ENCODE measurements at regions not wholly inside any gene's neighbourhood (a gene's known extent, or its start where the extent isn't known, plus 50 kb on each side); places are given as distances from the start of the nearest gene placed in this dataset.
"Not testable (repeated sequence)": the region's sequence is repeated elsewhere in the genome, so short reads cannot be mapped to it uniquely, and the experiment has no call there.

DNA sequence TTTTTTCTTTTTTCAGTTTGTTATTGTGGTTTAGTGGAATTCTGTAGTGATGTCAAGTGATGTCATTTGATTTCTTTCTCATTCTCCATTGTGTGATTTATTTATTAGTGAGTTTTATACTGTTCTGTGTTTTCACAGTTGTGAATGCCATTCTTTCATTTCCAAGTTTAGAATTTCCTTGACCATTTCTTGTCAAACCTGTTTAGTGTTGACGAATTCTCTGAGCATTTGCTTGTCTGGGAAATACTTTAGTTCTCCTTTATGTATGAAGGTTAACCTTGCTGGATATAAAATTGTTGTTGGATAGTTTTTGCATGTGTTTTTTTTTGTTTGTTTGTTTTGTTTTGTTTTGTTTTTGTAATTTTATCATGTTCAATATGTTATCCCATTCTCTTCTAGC, 633.6 kb upstream of the FAT3 start:
- H3K4me1 Mint-ChIP-seq = no peaks in the 10 kb centered on the region
- H3K36me3 Mint-ChIP-seq = no peaks in the 10 kb centered on the region
- CTCF ChIA-PET = no interaction called here
- H3K27me3 Mint-ChIP-seq = no peaks in the 10 kb centered on the region
- DNase-seq = no peak
- peaks cover 25% of the 10 kb centered on the region for H3K9me3 Mint-ChIP-seq (ENCODE audit: low read depth)
- no peak for ATAC-seq
- H3K4me3 Mint-ChIP-seq = no peak overlapping the region
- H3K27ac Mint-ChIP-seq = no peak overlapping the region

DNA sequence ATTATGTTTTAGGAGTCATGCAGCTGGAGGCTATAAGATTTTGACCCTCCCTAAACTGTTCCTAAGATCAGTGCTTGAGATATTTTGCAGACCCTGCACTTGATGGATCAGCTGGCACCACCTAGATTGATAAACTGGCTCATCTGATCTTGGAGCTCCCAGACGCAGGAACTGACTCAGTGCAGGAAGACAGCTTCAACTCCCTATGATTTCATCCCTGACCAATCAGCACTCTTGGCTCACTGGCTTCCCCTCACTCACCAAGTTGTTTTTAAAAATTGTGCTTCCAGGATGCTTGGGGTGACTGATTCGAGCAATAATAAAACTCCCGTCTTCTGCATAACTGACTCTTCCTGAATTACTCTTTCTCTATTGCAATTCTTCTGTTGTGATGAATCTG, 637.5 kb upstream of the FAT3 start:
- CTCF ChIA-PET = no interaction called here
- Mint-ChIP-seq H3K4me1 (no peaks in the 10 kb centered on the region), H3K9me3 (ENCODE audit: low read depth) (peaks cover 21% of the 10 kb centered on the region), H3K36me3 (no peaks in the 10 kb centered on the region), H3K27ac (no peak overlapping the region), H3K27me3 (no peaks in the 10 kb centered on the region), H3K4me3 (no peak overlapping the region)
- no peak for ATAC-seq
- no peak for DNase-seq

DNA sequence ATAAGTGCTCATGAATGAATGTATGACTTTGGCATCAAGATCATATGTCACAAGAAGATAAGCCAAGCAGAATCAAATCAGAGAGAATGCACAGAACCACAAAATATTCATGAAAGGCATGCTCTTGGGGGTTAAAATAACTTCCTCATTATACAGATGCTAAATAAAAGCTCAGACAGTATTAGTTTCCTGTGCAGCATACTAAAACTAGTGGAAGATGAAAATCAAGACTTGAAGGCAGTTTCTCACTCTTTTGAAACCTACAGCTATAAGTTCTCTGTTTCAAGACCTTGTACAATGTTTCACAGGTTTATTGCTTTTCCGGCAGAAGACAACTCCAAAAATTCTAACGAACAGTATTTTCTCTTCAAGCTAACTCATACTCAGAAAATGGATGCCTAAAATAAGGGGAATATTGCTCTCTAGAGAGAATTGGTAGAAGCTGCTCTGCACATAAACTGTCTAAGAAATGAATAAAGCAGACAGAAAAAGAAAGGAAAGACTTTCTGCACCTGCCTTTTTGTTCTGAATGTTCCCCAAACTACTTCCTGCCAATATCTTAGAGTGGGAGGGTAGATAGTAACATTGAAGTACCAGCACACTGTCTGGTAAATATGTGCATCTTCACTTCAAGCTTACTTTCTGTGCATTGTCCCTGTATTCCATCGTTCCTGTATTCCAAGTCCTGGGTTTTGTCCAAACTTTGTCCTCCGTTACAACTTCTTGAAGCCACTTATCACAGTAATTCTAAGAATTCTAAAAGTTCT, 639.4 kb upstream of the FAT3 start:
- ATAC-seq = no peak
- CTCF ChIA-PET = no interaction called here
- no peak overlapping the region for H3K4me3 Mint-ChIP-seq
- no peaks in the 10 kb centered on the region for H3K4me1 Mint-ChIP-seq
- H3K9me3 Mint-ChIP-seq (ENCODE audit: low read depth) = peaks cover 20% of the 10 kb centered on the region
- H3K36me3 Mint-ChIP-seq = no peaks in the 10 kb centered on the region
- no peaks in the 10 kb centered on the region for H3K27me3 Mint-ChIP-seq
- DNase-seq = no peak
- no peak overlapping the region for H3K27ac Mint-ChIP-seq

DNA sequence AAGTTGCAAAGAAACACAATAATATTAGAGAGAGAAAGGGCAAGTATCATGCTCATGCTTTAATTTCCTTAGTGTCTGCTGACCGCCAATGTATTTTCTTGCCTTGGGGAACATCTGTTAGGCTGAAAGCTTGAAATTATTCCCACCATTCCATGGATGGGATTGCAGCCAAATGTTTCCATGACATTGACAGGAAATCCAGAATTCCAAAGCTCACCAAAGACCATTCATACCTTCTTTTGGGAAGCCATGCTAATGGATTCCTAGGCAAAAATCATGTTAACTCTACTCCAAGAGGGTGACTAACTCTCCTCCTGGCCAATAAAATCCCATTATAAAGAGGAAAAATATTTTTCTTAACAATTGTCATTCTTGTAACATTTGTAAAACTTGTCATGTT, 661.4 kb upstream of the FAT3 start:
- CTCF ChIA-PET = no interaction called here
- no peak for DNase-seq
- H3K36me3 Mint-ChIP-seq = no peaks in the 10 kb centered on the region
- no peak overlapping the region for H3K27ac Mint-ChIP-seq
- H3K4me3 Mint-ChIP-seq = no peak overlapping the region
- H3K4me1 Mint-ChIP-seq = no peaks in the 10 kb centered on the region
- no peaks in the 10 kb centered on the region for H3K27me3 Mint-ChIP-seq
- H3K9me3 Mint-ChIP-seq (ENCODE audit: low read depth) = peaks cover 6% of the 10 kb centered on the region
- ATAC-seq = no peak

DNA sequence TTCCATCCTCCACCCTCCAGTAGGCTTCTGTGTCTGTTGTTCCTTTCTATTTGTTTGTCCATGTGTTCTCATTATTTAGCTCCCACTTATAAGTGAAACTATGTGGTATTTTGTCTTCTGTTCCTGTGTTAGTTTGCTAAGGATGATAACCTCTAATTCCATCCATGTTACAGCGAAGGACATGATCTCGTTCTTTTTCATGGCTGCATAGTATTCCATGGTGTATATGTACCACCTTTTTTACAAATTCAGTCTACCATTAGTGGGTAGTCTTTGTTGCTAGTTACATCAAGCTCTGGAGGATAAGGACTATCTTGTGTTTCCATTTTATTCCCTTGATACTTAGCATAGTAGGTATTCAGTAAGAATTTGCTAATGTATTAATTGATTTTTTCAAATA, 664.2 kb upstream of the FAT3 start:
- ATAC-seq (no peak), DNase-seq (no peak)
- H3K27me3 Mint-ChIP-seq = no peaks in the 10 kb centered on the region
- peaks cover 8% of the 10 kb centered on the region for H3K9me3 Mint-ChIP-seq (ENCODE audit: low read depth)
- no peaks in the 10 kb centered on the region for H3K36me3 Mint-ChIP-seq
- H3K27ac Mint-ChIP-seq = no peak overlapping the region
- H3K4me3 Mint-ChIP-seq = no peak overlapping the region
- no peaks in the 10 kb centered on the region for H3K4me1 Mint-ChIP-seq
- CTCF ChIA-PET = no interaction called here

DNA sequence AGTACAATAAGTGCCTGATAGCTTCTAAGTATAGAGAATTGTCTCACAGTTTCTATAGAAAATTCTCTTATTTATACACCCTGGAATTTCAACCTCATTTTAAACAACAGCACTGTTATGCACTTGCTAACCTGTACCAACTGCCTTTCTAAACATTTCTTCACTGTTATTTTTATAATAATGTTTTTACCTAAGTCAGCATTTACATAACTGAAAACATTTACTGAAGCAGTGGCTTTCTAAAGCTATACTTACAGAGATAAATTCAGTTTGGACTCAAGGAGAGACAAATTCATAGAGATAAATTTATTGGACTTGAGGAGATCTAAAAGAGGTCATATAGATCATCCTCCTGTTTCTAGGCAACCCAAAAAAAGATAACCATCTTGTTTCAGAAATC, 686.6 kb upstream of the FAT3 start:
- ATAC-seq (no peak), DNase-seq (no peak)
- Mint-ChIP-seq H3K4me3 (no peak overlapping the region), H3K36me3 (no peaks in the 10 kb centered on the region), H3K27ac (no peak overlapping the region), H3K4me1 (no peaks in the 10 kb centered on the region), H3K27me3 (no peaks in the 10 kb centered on the region), H3K9me3 (ENCODE audit: low read depth) (peaks cover 9% of the 10 kb centered on the region)
- CTCF ChIA-PET = no interaction called here

DNA sequence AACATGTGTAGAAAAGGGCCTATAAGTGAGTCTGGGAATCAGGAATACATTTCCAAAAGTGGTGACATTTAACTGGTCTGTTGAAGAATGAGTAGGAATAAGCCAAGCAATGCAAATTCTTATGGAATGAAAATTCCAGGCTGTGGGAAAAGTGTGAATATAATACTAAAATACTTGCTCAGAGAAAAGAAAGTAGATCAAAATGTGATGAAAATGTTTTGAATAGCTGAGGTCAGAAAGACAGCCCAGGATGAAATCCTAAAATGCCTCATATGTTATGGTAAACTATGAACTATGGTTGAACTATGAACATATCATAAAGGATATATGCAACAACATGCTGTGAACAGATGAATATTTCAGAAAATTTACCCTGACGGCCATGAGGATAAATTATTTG, 688.3 kb upstream of the FAT3 start:
- CTCF ChIA-PET = interaction anchor here (1.6 kb wide), 1 partner anchor 14 kb away, joined by 3 read pairs; no protein-coding TSS in a partner anchor
- Mint-ChIP-seq H3K4me3 (no peak overlapping the region), H3K4me1 (no peaks in the 10 kb centered on the region), H3K27ac (no peak overlapping the region), H3K36me3 (no peaks in the 10 kb centered on the region), H3K9me3 (ENCODE audit: low read depth) (peaks cover 9% of the 10 kb centered on the region), H3K27me3 (no peaks in the 10 kb centered on the region)
- ATAC-seq (no peak), DNase-seq (no peak)

DNA sequence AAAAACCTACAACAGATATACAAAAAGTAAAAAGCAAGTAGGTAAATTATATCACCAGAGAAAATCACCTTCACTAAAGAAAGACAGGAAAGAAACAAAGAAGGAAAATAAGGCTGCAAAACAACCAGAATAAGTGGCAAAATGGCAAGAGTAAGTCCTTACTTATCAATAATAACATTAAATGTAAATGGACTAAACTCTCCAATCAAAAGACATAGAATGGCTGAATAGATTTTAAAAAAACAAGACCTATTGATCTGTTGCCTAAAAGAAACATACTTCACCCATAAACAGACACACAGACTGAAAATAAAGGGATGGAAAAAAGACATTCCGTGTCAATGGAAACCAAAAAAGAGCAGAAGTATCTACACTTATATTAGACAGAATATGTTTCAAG, 695.7 kb upstream of the FAT3 start:
- CTCF ChIA-PET = no interaction called here
- Mint-ChIP-seq H3K4me3 (no peak overlapping the region), H3K27me3 (no peaks in the 10 kb centered on the region), H3K9me3 (ENCODE audit: low read depth) (peaks cover 8% of the 10 kb centered on the region), H3K27ac (no peak overlapping the region), H3K4me1 (no peaks in the 10 kb centered on the region), H3K36me3 (no peaks in the 10 kb centered on the region)
- DNase-seq (no peak), ATAC-seq (no peak)

DNA sequence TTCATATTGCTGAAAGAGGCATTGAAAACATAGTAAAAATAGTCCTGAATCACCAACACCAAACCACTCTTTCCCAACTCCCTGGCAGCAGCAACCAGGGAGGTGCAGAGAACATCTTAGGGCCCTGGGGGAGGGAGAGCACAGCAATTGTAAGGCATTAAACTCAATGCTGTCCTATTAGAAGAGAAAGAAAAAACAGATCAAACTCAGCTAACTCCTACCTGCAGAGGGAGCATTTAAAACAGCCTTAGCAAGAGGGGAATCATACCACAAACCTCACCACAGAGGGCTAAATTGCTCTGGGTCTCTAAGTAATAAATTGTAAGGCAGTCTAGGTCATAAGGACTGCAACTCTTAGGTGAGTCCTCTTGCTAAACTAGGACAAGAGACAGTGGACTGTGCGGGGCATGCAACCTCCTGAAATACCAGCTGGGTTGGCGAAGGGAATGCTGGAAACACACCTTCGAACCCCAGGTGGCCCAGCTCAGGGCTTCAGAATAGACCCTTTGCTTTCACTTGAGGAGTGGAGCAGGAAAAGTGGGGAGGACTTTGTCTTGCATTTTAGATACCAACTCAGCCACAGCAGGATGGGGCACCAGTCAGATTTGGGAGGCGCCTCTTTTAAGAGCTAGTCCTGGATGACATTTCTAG, 697.1 kb upstream of the FAT3 start:
- peaks cover 10% of the 10 kb centered on the region for H3K9me3 Mint-ChIP-seq (ENCODE audit: low read depth)
- DNase-seq (no peak), ATAC-seq (no peak)
- H3K27me3 Mint-ChIP-seq = no peaks in the 10 kb centered on the region
- no peak overlapping the region for H3K27ac Mint-ChIP-seq
- no peak overlapping the region for H3K4me3 Mint-ChIP-seq
- H3K4me1 Mint-ChIP-seq = no peaks in the 10 kb centered on the region
- CTCF ChIA-PET = no interaction called here
- no peaks in the 10 kb centered on the region for H3K36me3 Mint-ChIP-seq

DNA sequence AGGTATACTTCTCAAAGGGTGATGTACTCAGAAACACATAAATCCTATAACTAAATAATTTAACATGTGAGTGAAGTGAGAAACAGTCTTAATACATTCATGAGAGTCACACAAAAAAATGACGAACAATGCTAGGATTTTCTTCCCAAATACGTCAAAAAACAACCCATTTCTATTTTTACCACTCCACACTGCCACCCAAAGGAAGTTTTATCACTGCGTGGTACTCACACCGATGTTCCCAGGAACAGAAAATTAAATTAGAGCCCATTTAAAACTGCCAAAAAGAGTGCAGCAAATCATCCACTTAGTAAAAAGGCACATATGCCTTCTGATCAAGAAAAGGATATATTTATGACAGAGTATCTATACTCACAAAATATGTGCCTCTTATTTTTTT, 710.9 kb upstream of the FAT3 start:
- Mint-ChIP-seq H3K4me3 (no peak overlapping the region), H3K27ac (no peak overlapping the region), H3K27me3 (no peaks in the 10 kb centered on the region), H3K9me3 (ENCODE audit: low read depth) (peaks cover 3% of the 10 kb centered on the region), H3K36me3 (no peaks in the 10 kb centered on the region), H3K4me1 (no peaks in the 10 kb centered on the region)
- ATAC-seq (no peak), DNase-seq (no peak)
- CTCF ChIA-PET = no interaction called here

DNA sequence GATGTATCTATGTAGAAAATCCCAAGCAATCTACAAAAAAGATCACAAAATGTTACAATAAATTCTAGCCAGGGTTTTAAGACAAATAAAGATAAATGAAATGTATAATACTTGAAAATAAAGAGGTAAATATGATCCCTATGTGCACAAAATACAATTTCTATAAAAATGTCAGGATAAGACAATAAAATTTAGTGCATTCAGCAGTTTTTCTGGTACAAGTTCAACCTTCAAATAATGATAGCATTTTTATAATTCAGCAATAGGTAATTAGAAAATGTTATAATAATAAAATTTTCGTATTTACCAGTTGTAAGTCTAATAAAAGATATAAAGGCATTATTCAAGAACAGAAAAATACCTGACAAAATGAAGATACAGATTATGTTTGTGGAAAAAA, 726.8 kb upstream of the FAT3 start:
- Mint-ChIP-seq H3K9me3 (ENCODE audit: low read depth) (peaks cover 2% of the 10 kb centered on the region), H3K27ac (no peak overlapping the region), H3K4me1 (no peaks in the 10 kb centered on the region), H3K36me3 (no peaks in the 10 kb centered on the region), H3K4me3 (no peak overlapping the region), H3K27me3 (no peaks in the 10 kb centered on the region)
- CTCF ChIA-PET = no interaction called here
- DNase-seq = no peak
- no peak for ATAC-seq

DNA sequence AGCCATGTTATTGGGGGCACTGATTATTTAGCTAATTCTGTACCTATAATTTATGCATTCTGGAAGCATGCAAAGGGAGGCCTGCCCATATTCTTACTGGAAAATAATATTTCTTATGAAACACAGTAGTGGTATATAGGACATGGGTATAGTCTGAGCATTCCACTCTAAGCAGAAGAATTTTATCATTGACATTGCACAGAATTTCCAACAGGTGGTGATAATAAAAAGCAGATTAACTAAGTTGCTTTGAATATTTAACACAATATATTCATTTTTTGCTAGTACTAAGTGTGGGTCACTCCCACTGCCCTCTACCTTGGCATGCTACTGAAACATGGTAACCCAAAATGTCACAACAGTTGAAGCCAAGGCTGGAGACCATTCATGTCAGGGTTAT, 728.8 kb upstream of the FAT3 start:
- H3K27ac Mint-ChIP-seq = no peak overlapping the region
- H3K4me3 Mint-ChIP-seq = no peak overlapping the region
- no peaks in the 10 kb centered on the region for H3K36me3 Mint-ChIP-seq
- DNase-seq (no peak), ATAC-seq (no peak)
- peaks cover 2% of the 10 kb centered on the region for H3K9me3 Mint-ChIP-seq (ENCODE audit: low read depth)
- H3K27me3 Mint-ChIP-seq = no peaks in the 10 kb centered on the region
- no peaks in the 10 kb centered on the region for H3K4me1 Mint-ChIP-seq
- CTCF ChIA-PET = no interaction called here

DNA sequence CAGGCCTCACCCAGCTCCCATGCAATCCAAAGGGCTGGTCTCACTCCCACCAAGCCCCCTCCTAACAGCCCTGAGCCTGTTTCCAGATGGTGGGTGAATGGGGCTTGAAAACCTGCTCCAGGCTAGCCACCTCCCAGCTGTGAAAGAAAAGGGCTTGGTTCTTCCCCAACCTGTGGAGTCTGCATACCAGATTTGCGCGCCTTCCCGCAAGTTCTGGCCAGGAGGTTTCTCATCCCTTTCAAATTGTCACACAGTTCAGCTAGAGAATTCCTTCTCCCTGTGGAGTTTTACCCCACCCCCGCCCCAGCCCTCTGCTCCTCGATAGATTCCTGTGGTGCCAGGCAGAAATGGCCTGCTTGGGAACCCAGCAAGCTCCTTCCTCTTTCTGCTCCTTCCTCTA, 734.6 kb upstream of the FAT3 start:
- CTCF ChIA-PET = no interaction called here
- H3K36me3 Mint-ChIP-seq = no peaks in the 10 kb centered on the region
- H3K4me1 Mint-ChIP-seq = no peaks in the 10 kb centered on the region
- ATAC-seq (no peak), DNase-seq (no peak)
- no peak overlapping the region for H3K27ac Mint-ChIP-seq
- H3K27me3 Mint-ChIP-seq = no peaks in the 10 kb centered on the region
- peaks cover 14% of the 10 kb centered on the region for H3K9me3 Mint-ChIP-seq (ENCODE audit: low read depth)
- no peak overlapping the region for H3K4me3 Mint-ChIP-seq

DNA sequence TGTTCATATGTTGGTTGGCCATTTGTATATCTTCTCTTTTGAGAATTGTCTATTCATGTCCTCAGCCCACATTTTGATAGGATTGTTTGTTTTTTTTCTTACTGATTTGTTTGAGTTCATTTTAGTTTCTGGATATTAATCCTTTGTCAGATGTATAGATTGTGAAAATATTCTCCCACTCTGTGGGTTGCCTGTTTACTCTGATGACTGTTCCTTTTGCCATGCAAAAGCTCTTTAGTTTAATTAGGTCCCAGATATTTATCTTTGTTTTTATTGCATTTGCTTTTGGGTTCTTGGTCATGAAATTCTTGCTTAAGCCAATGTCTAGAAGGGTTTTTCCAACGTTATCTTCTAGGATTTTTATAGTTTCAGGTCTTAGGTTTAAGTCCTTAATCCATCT, 740.7 kb upstream of the FAT3 start:
- peaks cover 21% of the 10 kb centered on the region for H3K9me3 Mint-ChIP-seq (ENCODE audit: low read depth)
- H3K27me3 Mint-ChIP-seq, H3K27ac Mint-ChIP-seq, ATAC-seq, H3K36me3 Mint-ChIP-seq, CTCF ChIA-PET, H3K4me1 Mint-ChIP-seq, H3K4me3 Mint-ChIP-seq, DNase-seq: not testable (repeated sequence)
